SU-DHL-6 (cell line): ENCODE measurements at regions not wholly inside any gene's neighbourhood (a gene's known extent, or its start where the extent isn't known, plus 50 kb on each side); places are given as distances from the start of the nearest gene placed in this dataset.

Experiments used
- EZH2phosphoT487 ChIP-seq: fragments of 200-600 bp; sonication (generic), shearing (Covaris generic); conservative IDR thresholded peaks from 2 replicates; pipeline ENCODE4 v1.6.1; 2018; ENCODE audit warnings: mild to moderate bottlenecking, antibody characterized with exemption, low read length, moderate library complexity, mixed read lengths
- TF ChIP-seq, protein P1 (sequence below): fragments of 200-600 bp; sonication (generic); IDR thresholded peaks from one replicate; pipeline ENCODE4 v1.5.1; 2017; ENCODE audit warnings: antibody characterized with exemption, mild to moderate bottlenecking, low read length, moderate library complexity; ENCODE audit not compliant: insufficient read depth, poor library complexity, severe bottlenecking

GRCh38 chr14:84760489-84761126 is 769.3 kb upstream of the FLRT2 start:
- TF ChIP-seq, protein P1, sequence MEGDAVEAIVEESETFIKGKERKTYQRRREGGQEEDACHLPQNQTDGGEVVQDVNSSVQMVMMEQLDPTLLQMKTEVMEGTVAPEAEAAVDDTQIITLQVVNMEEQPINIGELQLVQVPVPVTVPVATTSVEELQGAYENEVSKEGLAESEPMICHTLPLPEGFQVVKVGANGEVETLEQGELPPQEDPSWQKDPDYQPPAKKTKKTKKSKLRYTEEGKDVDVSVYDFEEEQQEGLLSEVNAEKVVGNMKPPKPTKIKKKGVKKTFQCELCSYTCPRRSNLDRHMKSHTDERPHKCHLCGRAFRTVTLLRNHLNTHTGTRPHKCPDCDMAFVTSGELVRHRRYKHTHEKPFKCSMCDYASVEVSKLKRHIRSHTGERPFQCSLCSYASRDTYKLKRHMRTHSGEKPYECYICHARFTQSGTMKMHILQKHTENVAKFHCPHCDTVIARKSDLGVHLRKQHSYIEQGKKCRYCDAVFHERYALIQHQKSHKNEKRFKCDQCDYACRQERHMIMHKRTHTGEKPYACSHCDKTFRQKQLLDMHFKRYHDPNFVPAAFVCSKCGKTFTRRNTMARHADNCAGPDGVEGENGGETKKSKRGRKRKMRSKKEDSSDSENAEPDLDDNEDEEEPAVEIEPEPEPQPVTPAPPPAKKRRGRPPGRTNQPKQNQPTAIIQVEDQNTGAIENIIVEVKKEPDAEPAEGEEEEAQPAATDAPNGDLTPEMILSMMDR, result no peak
- no peak for TF ChIP-seq EZH2phosphoT487
